AG08396 (cell line): ENCODE measurements at regions not wholly inside any gene's neighbourhood (a gene's known extent, or its start where the extent isn't known, plus 50 kb on each side); places are given as distances from the start of the nearest gene placed in this dataset.
"Not testable (repeated sequence)": the region's sequence is repeated elsewhere in the genome, so short reads cannot be mapped to it uniquely, and the experiment has no call there.

Experiments
- DNase-seq: peaks from one replicate; pipeline ENCODE4 v3.0.0; 2012; ENCODE audit warnings: low spot score, mixed read lengths

DNA sequence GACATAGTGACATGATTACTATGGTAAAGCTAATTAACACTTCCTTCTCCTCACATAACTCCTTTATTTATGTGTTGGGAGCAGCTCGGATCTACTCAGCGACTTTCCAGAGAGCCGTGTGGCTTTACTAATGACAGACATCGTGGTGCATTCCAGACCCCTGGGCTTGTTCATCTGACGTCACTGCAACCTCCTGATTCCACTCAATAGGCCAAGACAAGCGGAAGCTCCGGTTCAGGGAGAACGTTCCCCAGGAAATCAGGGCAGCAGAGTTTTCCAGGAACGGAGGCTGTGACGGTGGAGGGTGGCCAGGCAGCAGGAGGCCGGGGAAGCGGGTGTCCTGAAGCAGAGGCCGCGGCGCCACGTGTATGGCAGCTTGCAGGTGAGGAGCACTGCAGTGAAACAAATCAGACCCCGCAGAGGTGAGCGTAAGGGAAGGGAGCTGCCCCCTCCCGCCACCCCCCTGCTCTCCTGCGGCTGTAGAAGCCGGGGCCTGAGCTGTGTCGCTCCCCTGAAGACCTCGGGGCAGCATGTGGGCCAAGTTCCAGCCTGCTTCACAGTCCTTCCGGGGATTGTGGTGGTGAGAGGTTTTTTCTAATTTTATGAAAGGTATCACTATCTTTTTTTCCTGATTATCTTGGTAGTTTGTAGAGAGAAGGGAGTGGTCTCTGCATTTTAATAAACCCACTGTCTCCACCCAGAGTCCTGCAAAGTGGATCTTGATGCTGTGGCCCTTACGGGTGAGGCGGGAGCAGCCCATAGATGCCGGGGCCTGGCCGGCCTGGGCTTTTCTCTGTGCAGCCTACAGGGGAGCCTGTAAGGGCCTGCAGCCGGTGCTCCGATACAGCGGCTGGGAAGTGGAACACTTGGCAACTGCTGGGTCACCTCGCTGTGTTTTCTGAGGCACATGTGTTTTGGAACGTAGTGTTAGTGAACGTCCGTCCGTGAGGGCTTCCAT is 220.4 kb upstream of the IRX4 start:
- no peak for DNase-seq

DNA sequence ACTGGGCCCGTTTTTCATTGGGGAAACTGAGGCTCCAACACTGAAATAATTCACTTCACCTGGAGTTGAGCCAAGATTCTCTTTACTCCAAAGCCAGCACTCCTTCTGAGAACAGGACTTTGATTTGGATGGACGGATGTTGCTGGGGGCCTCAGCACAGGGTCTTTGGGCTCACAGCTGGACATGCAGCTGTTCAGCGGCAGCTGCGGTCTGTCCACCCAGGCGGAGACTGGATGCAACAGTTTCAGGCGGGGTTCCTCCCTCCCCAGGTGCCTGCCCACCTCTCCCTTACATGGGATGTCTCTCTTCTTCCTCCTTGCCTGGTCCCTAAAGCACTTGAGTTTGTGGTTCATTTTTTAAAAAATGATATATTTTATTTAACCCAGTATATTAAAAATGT is 219.0 kb upstream of the IRX4 start:
- no peak for DNase-seq

GRCh38 chr5:2096887-2097505 is 214.3 kb upstream of the IRX4 start:
- DNase-seq = no peak

- no peak for DNase-seq
Observed at GRCh38 chr5:2095011-2095410, 212.3 kb upstream of the IRX4 start.

DNA sequence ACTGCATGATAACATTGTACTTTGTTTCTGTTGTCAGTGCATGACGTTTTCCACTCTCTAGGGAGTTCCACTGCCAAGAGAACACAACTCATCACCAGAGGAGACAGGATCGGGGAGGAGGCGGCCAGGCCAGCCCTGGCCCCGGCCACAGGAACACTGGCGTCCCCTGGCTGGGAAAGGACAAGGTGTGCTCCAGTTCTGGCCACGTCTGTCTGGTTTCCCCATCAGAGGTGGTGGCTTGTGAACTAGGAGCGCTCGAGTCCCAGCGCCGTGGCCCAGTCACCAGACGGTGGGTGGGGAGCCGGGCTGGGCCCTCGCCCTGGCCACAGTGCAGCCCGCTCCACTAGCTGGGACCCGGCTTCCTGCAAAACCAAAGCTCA is 211.9 kb upstream of the IRX4 start:
- no peak for DNase-seq

DNA sequence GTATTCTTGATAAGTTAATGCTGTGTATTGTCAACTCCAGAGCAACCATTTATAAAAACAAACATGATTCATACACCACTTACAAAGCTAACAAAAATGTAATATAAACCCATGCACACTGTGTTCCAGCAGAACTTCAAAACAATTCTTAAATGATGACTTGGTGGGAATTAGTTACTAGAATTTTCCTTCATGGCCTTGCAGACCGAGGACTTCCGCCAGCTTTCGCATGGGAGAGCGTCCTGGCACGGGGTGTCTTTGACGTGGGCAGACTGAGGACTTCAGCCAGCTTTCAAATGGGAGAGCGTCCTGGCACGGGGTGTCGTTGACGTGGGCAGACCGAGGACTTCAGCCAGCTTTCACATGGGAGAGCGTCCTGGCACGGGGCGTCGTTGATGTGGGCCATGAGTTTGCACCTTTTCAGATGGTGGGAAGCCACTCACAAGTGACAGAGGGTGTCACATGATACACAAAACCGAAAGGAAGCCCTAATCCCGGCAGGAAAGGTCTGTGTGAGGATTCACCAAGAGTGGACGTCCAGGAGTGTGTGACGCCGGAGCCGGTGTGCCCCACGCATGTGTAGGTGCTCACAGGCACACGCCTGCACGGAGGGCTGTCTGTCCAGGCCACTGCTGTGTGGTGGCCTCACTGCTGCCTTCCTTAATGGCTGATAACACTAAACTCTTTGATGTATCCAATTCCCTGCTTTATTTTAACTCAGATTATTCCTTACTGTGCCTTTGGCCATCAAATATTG is 211.3 kb upstream of the IRX4 start:
- DNase-seq = no peak

DNA sequence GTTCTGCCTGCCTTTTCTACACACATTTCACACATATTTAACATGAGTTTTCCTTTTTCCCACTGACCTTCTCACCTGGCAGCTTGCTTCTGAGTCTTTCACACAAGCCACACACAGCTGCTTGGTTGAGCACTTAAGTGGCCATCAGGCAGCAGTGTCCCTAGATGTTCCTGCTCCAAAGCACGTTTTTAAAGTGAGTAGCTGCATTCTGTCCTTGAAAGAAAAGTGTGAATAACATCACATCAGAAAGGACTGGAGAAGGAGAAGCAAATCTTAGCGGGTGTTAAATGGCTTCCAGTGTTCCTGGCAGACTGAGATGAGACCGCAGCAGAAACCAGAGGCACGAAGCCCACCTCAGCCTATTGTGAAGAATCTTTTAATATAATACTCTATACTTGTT is 209.2 kb upstream of the IRX4 start:
- no peak for DNase-seq

DNA sequence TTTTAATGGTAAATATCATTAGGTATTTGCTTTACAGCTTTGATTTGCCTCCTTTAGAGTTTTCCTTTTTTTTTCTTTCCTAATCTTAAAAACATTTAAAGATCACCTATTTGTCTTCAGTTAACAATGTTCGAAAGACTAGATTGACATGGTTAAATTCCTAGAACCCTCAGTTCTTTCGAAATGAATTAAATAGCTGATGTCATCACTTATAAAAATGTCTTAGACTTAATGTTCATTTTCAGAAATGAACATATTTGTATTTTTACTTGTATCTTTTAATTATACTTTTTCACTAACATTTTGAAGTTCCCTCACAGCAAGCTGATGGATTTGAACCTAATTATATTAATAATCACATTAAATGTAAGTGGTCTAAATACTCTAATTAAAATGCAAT is 205.3 kb upstream of the IRX4 start:
- DNase-seq = no peak

DNA sequence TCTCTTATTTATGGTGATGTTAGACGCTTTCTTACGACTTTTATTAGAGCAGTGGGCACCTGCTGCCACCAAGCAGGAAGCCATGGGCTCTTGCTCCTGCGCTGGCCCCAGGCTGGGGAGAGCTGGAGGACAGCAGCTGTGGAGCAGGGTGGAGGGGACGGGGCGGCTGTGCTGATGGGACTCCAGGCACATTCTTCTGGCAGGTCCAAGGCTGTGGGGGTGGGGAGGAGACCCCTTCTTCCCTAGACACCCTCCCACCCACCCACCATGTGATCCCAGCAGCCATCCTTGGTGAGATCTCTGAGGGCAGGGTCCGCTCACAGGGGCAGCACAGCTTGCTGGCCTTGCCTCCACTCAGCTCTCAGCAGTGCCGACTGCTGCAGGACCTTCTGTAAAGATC is 192.6 kb upstream of the IRX4 start:
- no peak for DNase-seq

GRCh38 chr5:2071562-2071961 is 188.8 kb upstream of the IRX4 start:
- DNase-seq = no peak

- not testable (repeated sequence) for DNase-seq
Observed at GRCh38 chr5:2070787-2071186, 188.1 kb upstream of the IRX4 start.

- no peak for DNase-seq
Observed at GRCh38 chr5:2068531-2068930, 185.8 kb upstream of the IRX4 start.

DNA sequence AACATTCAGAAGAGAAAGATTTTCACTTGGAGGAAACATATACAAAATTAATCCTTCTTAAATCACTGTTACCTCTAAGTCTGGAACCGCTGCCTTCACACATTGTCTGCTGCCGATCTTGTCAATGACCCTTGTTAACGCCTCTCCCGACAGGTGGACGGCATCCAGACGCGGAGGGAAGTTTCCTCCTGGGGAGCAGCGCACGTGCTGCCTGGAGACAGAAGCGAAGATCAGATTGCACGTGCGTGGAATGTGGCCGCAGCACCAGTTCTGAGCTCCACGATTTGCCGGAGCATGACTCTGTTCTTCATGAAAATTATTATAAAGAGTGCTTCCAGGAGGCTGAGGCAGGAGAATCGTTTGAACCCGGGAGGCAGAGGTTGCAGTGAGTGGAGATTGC is 183.6 kb upstream of the IRX4 start:
- no peak for DNase-seq

- not testable (repeated sequence) for DNase-seq
Observed at GRCh38 chr5:2063380-2063779, 180.7 kb upstream of the IRX4 start.

DNA sequence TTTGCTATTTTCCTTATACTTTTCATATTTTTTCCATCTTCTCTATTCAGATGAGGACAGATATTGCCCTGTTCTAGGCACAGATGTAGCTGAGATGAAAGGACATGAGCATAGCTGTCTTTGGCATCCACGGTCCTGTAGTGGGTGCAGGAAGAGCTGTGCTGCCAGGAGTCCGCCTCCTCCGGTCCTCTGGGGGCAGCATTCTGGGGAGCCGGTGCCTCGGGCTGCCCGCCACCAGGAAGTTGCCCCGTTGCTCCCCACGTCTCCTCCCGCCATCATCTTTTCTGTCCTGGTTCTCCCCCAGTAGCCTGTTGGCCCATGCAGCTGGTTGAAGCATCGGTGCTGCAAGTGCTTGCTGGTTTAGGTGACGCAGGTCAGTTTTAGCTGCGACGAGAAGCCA is 170.0 kb upstream of the IRX4 start:
- no peak for DNase-seq

- no peak for DNase-seq
Observed at GRCh38 chr5:2049876-2050275, 167.2 kb upstream of the IRX4 start.

DNA sequence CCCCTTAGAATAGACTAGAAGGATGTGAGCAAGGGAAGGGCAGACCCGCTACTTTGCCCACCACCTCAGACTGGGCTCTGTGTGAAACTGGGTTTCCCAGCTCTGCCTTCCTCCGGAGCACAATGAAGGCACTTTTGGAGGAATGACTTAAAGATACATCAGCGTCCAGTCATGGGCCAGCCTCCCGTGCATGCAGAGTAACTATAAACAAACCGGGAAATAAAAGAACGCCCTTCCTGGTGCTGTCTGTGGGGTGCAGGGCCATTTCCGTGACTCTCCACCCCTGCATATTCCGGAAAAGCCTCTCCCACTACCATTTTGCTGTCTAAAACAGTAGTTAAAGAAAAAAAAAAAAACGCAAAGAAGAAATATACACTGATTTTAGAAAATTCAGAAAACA is 165.9 kb upstream of the IRX4 start:
- no peak for DNase-seq

- no peak for DNase-seq
Observed at GRCh38 chr5:2047341-2047927, 164.7 kb upstream of the IRX4 start.

GRCh38 chr5:2044041-2044440 is 161.3 kb upstream of the IRX4 start:
- no peak for DNase-seq

DNA sequence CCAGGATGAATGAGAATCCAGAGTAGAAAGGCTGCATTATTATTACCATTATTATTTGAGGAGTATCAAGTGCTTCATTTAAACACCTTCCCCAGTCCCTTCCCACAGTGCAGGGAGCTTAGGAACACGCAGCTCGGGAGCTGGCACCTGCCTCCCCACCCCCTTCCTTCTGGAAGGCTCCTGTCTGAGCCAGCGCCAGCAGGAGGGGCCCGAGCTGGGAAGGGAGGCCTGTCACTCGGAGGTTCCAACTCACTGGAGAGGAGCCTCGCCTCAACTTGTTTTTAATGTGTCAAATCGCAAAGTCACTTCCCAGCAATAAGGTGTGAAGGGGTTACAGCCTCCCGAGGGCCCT is 156.4 kb upstream of the IRX4 start:
- DNase-seq = no peak

GRCh38 chr5:2038321-2039179 is 155.8 kb upstream of the IRX4 start:
- DNase-seq = peak; percentile 90

DNA sequence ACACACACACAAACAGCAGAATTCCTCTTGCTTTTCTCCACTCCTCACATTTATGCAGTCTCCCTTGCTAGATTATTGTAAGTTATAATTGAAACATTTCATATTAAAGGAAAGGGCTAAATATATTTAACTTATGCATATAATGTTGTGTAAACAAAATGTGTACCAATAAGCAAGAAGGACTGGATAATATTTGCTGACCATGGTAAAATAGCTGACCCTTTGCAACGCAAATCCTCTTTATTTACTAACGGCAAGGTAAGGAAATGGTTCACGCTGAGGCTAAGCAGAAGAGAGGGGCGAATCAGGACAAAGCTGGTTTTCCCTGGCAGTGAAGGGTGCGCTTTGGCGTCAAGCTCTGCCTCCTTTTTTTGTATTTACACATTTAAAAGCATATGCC is 154.2 kb upstream of the IRX4 start:
- DNase-seq = no peak
